GM06990 (cell line): ENCODE measurements at regions not wholly inside any gene's neighbourhood (a gene's known extent, or its start where the extent isn't known, plus 50 kb on each side); places are given as distances from the start of the nearest gene placed in this dataset.

Experiments
- DNase-seq: peaks from one replicate; pipeline ENCODE4 v3.0.0-alpha.2; 2011; ENCODE audit not compliant: insufficient read length; ENCODE audit errors: extremely low read depth
- H3K27me3 ChIP-seq: replicated peaks from 2 replicates; pipeline ENCODE4 v1.6.0; 2011; ENCODE audit warnings: low read length; ENCODE audit not compliant: control insufficient read depth, insufficient read depth
- H3K36me3 ChIP-seq: 2 replicates; pipeline ENCODE4 v1.5.1; 2011; ENCODE audit warnings: low read length; ENCODE audit not compliant: control insufficient read depth, insufficient read depth
- H3K4me3 ChIP-seq: replicated peaks from 2 replicates; pipeline ENCODE4 v1.5.1; 2011; ENCODE audit warnings: low read depth, mild to moderate bottlenecking, control low read depth, low read length
- CTCF ChIP-seq: IDR thresholded peaks from 2 replicates; pipeline ENCODE4 v1.5.1; 2011; ENCODE audit warnings: low read length, control low read depth, mild to moderate bottlenecking, inconsistent platforms; ENCODE audit not compliant: insufficient read depth, poor library complexity, severe bottlenecking

DNA sequence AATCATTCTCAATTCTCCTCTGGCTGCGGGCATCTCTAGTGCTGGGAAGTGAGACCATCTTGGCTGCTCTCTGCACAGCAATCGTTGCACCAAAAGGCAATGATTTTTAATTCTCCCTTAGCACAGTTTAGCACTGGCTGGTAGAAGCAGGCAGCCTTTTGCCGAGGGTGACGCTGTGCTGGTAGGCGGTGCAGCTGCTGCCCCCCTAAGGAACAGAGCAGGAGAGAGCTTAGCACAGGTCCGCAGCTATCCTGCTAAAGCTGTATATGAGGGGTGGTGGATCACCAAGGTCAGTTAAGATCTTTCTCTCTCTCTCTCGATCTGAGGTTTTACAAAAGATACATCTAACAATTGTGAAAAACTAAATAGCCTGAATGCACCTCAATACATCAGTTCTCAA, 390.1 kb downstream of the GATA3 start:
- Histone ChIP-seq H3K4me3 (no peak overlapping the region), H3K36me3 (no peaks in the 10 kb centered on the region), H3K27me3 (0 out of 2 replicates have a peak, but pooled peaks cover 1% of the 10 kb centered on the region)
- DNase-seq = peak; percentile 15
- TF ChIP-seq CTCF = peak; percentile 49

DNA sequence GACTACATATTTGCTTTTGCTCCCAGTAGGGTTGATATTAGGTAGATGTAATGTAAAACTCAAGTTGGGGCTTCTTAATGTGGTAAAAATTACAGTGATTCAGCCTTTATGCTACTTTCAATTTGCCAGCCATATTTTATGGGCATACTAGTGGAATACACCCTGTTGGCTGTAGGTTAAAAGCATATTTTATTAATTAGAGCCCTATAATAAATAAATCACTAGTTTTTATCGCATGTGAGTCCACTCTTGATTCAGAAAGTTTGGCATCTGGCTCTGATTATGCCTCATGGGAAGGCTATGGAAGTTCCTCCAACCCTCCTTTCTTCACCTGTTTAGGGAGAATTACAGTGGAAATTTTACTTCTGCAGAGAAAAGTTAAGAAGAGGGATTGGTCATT, 390.9 kb downstream of the GATA3 start:
- no peak for TF ChIP-seq CTCF
- Histone ChIP-seq H3K4me3 (no peak overlapping the region), H3K27me3 (0 out of 2 replicates have a peak, but pooled peaks cover 1% of the 10 kb centered on the region), H3K36me3 (no peaks in the 10 kb centered on the region)
- no peak for DNase-seq

GRCh38 chr10:8449909-8450308, 395.4 kb downstream of the GATA3 start:
- DNase-seq = no peak
- Histone ChIP-seq H3K36me3 (no peaks in the 10 kb centered on the region), H3K4me3 (no peak overlapping the region), H3K27me3 (0 out of 2 replicates have a peak, but pooled peaks cover 1% of the 10 kb centered on the region)
- TF ChIP-seq CTCF = no peak

GRCh38 chr10:8453587-8453986, 399.1 kb downstream of the GATA3 start:
- TF ChIP-seq CTCF = no peak
- no peak overlapping the region for H3K4me3 ChIP-seq

DNA sequence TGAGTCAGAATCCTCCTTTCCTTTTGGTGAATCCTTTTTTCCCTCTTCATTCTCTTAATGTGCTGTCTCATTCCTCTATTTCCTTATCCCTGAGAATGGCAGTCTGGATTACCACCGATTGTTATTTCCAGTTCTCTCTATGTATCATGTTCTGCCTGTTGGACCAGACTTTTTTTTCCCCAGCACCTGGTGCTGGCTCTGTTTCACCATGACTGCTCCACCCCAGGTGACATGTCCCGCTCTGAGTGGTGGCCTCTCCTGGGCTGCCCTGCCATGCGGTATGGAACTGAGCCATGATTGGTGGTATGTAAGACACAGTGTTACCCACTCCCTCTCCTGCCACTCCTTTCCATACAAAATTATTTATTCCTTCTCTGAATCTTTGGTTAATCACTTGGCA, 399.9 kb downstream of the GATA3 start:
- Histone ChIP-seq H3K27me3 (no peaks in the 10 kb centered on the region; the same call in 1 of the 2 replicates), H3K36me3 (no peaks in the 10 kb centered on the region), H3K4me3 (no peak overlapping the region)
- DNase-seq = no peak
- no peak for TF ChIP-seq CTCF

More at GRCh38 chr10:8453587-8453986, 399.1 kb downstream of the GATA3 start:
- DNase-seq = no peak
- Histone ChIP-seq H3K36me3 (no peaks in the 10 kb centered on the region), H3K27me3 (no peaks in the 10 kb centered on the region; the same call in 1 of the 2 replicates)

- no peaks in the 10 kb centered on the region for H3K36me3 ChIP-seq
These were observed 400.7 kb downstream of the GATA3 start for GRCh38 chr10:8455181-8455580.

More at GRCh38 chr10:8455181-8455580, 400.7 kb downstream of the GATA3 start:
- Histone ChIP-seq H3K27me3 (no peaks in the 10 kb centered on the region; the same call in 1 of the 2 replicates), H3K4me3 (no peak overlapping the region)
- TF ChIP-seq CTCF = no peak
- no peak for DNase-seq
